NB4 (cell line): ENCODE measurements at regions not wholly inside any gene's neighbourhood (a gene's known extent, or its start where the extent isn't known, plus 50 kb on each side); places are given as distances from the start of the nearest gene placed in this dataset.

Experiments used
- POLR2A ChIP-seq: IDR thresholded peaks from 2 replicates; pipeline ENCODE4 v1.6.1; 2011; ENCODE audit warnings: mild to moderate bottlenecking; ENCODE audit not compliant: insufficient read length; ENCODE audit errors: extremely low read depth
- TF ChIP-seq, protein P1 (sequence below): IDR thresholded peaks from one replicate; pipeline ENCODE4 v1.5.1; 2012; ENCODE audit warnings: low read depth, low read length

DNA sequence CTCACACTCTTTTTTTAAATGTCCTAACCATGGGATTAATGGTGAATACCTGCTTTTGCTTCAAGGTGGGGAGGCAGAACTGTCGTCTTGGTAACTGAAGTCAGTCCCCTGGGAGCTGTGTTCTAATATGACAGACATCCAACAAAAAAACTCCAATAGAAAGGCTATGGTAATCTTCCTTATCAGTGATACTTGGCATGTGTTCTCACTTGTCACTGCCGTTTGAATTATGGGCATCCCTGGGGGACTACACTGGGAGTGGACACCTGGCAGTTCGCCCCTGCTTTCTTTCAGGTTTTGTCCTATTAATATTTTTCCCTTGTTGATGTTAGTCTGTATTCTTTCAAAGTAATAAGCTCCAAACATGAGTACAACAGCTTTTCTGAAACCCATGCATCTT is 252.6 kb downstream of the SLITRK5 start:
- TF ChIP-seq POLR2A = no peak
- TF ChIP-seq, protein P1, sequence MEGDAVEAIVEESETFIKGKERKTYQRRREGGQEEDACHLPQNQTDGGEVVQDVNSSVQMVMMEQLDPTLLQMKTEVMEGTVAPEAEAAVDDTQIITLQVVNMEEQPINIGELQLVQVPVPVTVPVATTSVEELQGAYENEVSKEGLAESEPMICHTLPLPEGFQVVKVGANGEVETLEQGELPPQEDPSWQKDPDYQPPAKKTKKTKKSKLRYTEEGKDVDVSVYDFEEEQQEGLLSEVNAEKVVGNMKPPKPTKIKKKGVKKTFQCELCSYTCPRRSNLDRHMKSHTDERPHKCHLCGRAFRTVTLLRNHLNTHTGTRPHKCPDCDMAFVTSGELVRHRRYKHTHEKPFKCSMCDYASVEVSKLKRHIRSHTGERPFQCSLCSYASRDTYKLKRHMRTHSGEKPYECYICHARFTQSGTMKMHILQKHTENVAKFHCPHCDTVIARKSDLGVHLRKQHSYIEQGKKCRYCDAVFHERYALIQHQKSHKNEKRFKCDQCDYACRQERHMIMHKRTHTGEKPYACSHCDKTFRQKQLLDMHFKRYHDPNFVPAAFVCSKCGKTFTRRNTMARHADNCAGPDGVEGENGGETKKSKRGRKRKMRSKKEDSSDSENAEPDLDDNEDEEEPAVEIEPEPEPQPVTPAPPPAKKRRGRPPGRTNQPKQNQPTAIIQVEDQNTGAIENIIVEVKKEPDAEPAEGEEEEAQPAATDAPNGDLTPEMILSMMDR = no peak
